Right lobe of liver (tissue), 4 donors: ENCODE measurements at regions not wholly inside any gene's neighbourhood (a gene's known extent, or its start where the extent isn't known, plus 50 kb on each side); places are given as distances from the start of the nearest gene placed in this dataset.

Experiments
- CTCF ChIP-seq, 4 donors: fragments of 200-600 bp in 3 of 4; fragments of 450-650 bp in 1 of 4; IDR thresholded peaks; one replicate each; pipeline versions ENCODE4 v1.5.1 to v1.8.0; 2016 to 2022; ENCODE audit warnings: antibody characterized with exemption in 4 of 4, mild to moderate bottlenecking in 2 of 4
- POLR2A ChIP-seq: fragments of 450-650 bp; IDR thresholded peaks from one replicate; pipeline ENCODE4 v1.6.1; 2017; ENCODE audit warnings: antibody characterized with exemption, mild to moderate bottlenecking
- donor health status: DM: no; HTN: no; CAD: no.
- donor health status: DM: no; HTN: no; CAD: no.
- donor health status: DM: no; HTN: yes; CAD: no.

GRCh38 chr3:66863205-66864111 lies 134.6 kb upstream of the KBTBD8 start:
- no peak for TF ChIP-seq CTCF (IDR thresholded peaks at IDR 0.05)
- no peak for TF ChIP-seq POLR2A
